ENCODE measurements at regions not wholly inside any gene's neighbourhood (a gene's known extent, or its start where the extent isn't known, plus 50 kb on each side); places are given as distances from the start of the nearest gene placed in this dataset.

GRCh38 chr9:26368241-26368640 lies 524.4 kb downstream of the CAAP1 start:
- TF ChIP-seq SIN3A (IDR thresholded peaks at IDR 0.05; ENCODE audit: borderline replicate concordance, insufficient read depth, low read length) (no peak), POLR2AphosphoS5 (IDR thresholded peaks at IDR 0.05; ENCODE audit: low read depth, low read length) (no peak), TAF1 (IDR thresholded peaks at IDR 0.05; ENCODE audit: borderline replicate concordance, insufficient read depth, low read length) (no peak), FOXP2 (optimal IDR thresholded peaks at IDR 0.05; ENCODE audit: borderline replicate concordance, extremely low read depth, extremely low read length, insufficient read depth) (no peak)
- TF ChIP-seq, protein P1, sequence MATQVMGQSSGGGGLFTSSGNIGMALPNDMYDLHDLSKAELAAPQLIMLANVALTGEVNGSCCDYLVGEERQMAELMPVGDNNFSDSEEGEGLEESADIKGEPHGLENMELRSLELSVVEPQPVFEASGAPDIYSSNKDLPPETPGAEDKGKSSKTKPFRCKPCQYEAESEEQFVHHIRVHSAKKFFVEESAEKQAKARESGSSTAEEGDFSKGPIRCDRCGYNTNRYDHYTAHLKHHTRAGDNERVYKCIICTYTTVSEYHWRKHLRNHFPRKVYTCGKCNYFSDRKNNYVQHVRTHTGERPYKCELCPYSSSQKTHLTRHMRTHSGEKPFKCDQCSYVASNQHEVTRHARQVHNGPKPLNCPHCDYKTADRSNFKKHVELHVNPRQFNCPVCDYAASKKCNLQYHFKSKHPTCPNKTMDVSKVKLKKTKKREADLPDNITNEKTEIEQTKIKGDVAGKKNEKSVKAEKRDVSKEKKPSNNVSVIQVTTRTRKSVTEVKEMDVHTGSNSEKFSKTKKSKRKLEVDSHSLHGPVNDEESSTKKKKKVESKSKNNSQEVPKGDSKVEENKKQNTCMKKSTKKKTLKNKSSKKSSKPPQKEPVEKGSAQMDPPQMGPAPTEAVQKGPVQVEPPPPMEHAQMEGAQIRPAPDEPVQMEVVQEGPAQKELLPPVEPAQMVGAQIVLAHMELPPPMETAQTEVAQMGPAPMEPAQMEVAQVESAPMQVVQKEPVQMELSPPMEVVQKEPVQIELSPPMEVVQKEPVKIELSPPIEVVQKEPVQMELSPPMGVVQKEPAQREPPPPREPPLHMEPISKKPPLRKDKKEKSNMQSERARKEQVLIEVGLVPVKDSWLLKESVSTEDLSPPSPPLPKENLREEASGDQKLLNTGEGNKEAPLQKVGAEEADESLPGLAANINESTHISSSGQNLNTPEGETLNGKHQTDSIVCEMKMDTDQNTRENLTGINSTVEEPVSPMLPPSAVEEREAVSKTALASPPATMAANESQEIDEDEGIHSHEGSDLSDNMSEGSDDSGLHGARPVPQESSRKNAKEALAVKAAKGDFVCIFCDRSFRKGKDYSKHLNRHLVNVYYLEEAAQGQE (IDR thresholded peaks at IDR 0.05; ENCODE audit: insufficient read depth in 1 of 2, low read depth in 2 of 2, low read length in 2 of 2) = no peak

DNA sequence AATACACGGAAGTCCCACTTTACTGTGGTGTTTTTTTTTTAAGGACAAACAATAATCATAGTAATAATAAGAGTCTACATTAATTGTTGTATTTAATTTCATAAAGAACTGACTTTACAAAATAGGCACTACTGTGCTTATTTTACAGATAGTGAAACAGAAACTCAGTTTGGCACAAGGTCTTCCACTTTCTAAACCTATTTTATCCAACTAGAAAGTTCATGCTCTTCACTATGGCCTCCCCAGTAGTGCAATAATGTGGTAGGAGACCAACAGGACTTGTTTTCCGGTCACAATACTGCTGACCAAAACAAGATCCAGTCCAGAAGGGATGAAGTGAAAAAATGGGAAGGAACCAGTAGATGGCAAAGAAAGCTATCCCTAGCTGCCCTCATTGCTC lies 531.6 kb downstream of the CAAP1 start:
- TF ChIP-seq FOXP2 (optimal IDR thresholded peaks at IDR 0.05; ENCODE audit: borderline replicate concordance, extremely low read depth, extremely low read length, insufficient read depth) = no peak
- no peak for TF ChIP-seq TAF1 (IDR thresholded peaks at IDR 0.05; ENCODE audit: borderline replicate concordance, insufficient read depth, low read length)
- TF ChIP-seq, protein P1 (IDR thresholded peaks at IDR 0.05; ENCODE audit: insufficient read depth in 1 of 2, low read depth in 2 of 2, low read length in 2 of 2) = no peak
- TF ChIP-seq POLR2AphosphoS5 (IDR thresholded peaks at IDR 0.05; ENCODE audit: low read depth, low read length) = no peak
- no peak for TF ChIP-seq SIN3A (IDR thresholded peaks at IDR 0.05; ENCODE audit: borderline replicate concordance, insufficient read depth, low read length)

DNA sequence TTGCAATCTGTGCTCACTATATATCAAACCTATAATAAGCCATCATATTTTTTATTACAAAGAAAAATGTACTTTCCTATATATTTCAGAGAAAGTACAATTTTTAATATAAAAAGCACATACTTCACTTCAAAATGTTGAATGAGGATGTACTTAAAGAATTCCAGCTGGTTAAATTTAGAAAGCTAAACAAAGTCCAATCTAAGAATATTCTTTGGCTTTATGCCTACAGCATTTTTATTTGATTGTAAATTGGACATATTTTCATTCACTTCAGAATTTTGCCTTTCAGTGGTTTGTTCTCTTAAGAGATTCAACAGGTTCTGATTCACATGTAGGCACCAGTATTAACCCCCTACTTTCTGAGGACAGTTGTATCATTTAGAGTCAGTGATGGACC lies 533.8 kb downstream of the CAAP1 start:
- TF ChIP-seq FOXP2 (optimal IDR thresholded peaks at IDR 0.05; ENCODE audit: borderline replicate concordance, extremely low read depth, extremely low read length, insufficient read depth) = no peak
- TF ChIP-seq, protein P1 (IDR thresholded peaks at IDR 0.05; ENCODE audit: insufficient read depth in 1 of 2, low read depth in 2 of 2, low read length in 2 of 2) = no peak
- no peak for TF ChIP-seq TAF1 (IDR thresholded peaks at IDR 0.05; ENCODE audit: borderline replicate concordance, insufficient read depth, low read length)
- no peak for TF ChIP-seq SIN3A (IDR thresholded peaks at IDR 0.05; ENCODE audit: borderline replicate concordance, insufficient read depth, low read length)
- no peak for TF ChIP-seq POLR2AphosphoS5 (IDR thresholded peaks at IDR 0.05; ENCODE audit: low read depth, low read length)

GRCh38 chr9:26357803-26358344 lies 534.7 kb downstream of the CAAP1 start:
- TF ChIP-seq SIN3A (IDR thresholded peaks at IDR 0.05; ENCODE audit: borderline replicate concordance, insufficient read depth, low read length) = no peak
- TF ChIP-seq, protein P1 (IDR thresholded peaks at IDR 0.05; ENCODE audit: insufficient read depth in 1 of 2, low read depth in 2 of 2, low read length in 2 of 2) = no peak
- no peak for TF ChIP-seq POLR2AphosphoS5 (IDR thresholded peaks at IDR 0.05; ENCODE audit: low read depth, low read length)
- no peak for TF ChIP-seq TAF1 (IDR thresholded peaks at IDR 0.05; ENCODE audit: borderline replicate concordance, insufficient read depth, low read length)
- no peak for TF ChIP-seq FOXP2 (optimal IDR thresholded peaks at IDR 0.05; ENCODE audit: borderline replicate concordance, extremely low read depth, extremely low read length, insufficient read depth)

Data from PFSK-1 (cell line).